Epithelial cell of esophagus (primary cell): ENCODE measurements at regions not wholly inside any gene's neighbourhood (a gene's known extent, or its start where the extent isn't known, plus 50 kb on each side); places are given as distances from the start of the nearest gene placed in this dataset.

Experiments
- DNase-seq: peaks from one replicate; pipeline ENCODE4 v3.0.0; 2010; ENCODE audit warnings: low read depth
- H3K4me3 ChIP-seq: 2 replicates; pipeline ENCODE4 v1.5.1; 2011; ENCODE audit warnings: mild to moderate bottlenecking, low read length, control low read depth
- CTCF ChIP-seq: IDR thresholded peaks from 2 replicates; pipeline ENCODE4 v1.5.1; 2011; ENCODE audit warnings: low read depth, mild to moderate bottlenecking, low read length, control low read depth, inconsistent platforms; ENCODE audit not compliant: insufficient read depth; ENCODE audit errors: missing control alignments

GRCh38 chr6:130565696-130566095 is 199.9 kb downstream of the TMEM200A start:
- no peak for TF ChIP-seq CTCF
- H3K4me3 ChIP-seq, result no peak overlapping the region
- no peak for DNase-seq

- no peak for TF ChIP-seq CTCF
- DNase-seq, result no peak
- no peak overlapping the region for H3K4me3 ChIP-seq
Observed at GRCh38 chr6:130574146-130574545, 208.3 kb downstream of the TMEM200A start.

GRCh38 chr6:130575557-130575956 is 209.7 kb downstream of the TMEM200A start:
- no peak for TF ChIP-seq CTCF
- DNase-seq, result no peak
- H3K4me3 ChIP-seq, result no peak overlapping the region

GRCh38 chr6:130575971-130576370 is 210.2 kb downstream of the TMEM200A start:
- no peak overlapping the region for H3K4me3 ChIP-seq
- no peak for TF ChIP-seq CTCF
- DNase-seq, result no peak

- no peak for DNase-seq
- H3K4me3 ChIP-seq, result no peak overlapping the region
- TF ChIP-seq CTCF, result no peak
Observed at GRCh38 chr6:130577178-130577919, 211.5 kb downstream of the TMEM200A start.

- no peak overlapping the region for H3K4me3 ChIP-seq
- no peak for TF ChIP-seq CTCF
- no peak for DNase-seq
Observed at GRCh38 chr6:130578713-130579112, 212.9 kb downstream of the TMEM200A start.

- DNase-seq, result no peak
- no peak for TF ChIP-seq CTCF
- H3K4me3 ChIP-seq, result no peak overlapping the region
Observed at GRCh38 chr6:130583268-130583667, 217.5 kb downstream of the TMEM200A start.
